Ectodermal cell (in vitro differentiated cells): ENCODE measurements at regions not wholly inside any gene's neighbourhood (a gene's known extent, or its start where the extent isn't known, plus 50 kb on each side); places are given as distances from the start of the nearest gene placed in this dataset.

Experiments used
- H3K27ac ChIP-seq: 2 replicates; pipeline ENCODE4 v1.7.0; 2013; ENCODE audit warnings: mild to moderate bottlenecking, low read depth, low read length; ENCODE audit not compliant: insufficient read depth, poor library complexity, severe bottlenecking
- H3K27me3 ChIP-seq: 2 replicates; pipeline ENCODE4 v1.7.0; 2013; ENCODE audit warnings: mild to moderate bottlenecking, low read length; ENCODE audit not compliant: insufficient read depth, control insufficient read depth, poor library complexity, severe bottlenecking
- H3K36me3 ChIP-seq: one replicate; pipeline ENCODE4 v1.7.0; 2013; ENCODE audit warnings: low read length; ENCODE audit not compliant: control insufficient read depth, insufficient read depth
- H3K4me1 ChIP-seq: one replicate; pipeline ENCODE4 v1.7.0; 2013; ENCODE audit warnings: low read length; ENCODE audit not compliant: control insufficient read depth, insufficient read depth
- H3K4me3 ChIP-seq: 2 replicates; pipeline ENCODE4 v1.7.0; 2013; ENCODE audit warnings: low read depth, low read length, control low read depth; ENCODE audit not compliant: insufficient read depth
- H3K9me3 ChIP-seq: 2 replicates; pipeline ENCODE4 v1.7.0; 2013; ENCODE audit warnings: mild to moderate bottlenecking, low read length, moderate library complexity; ENCODE audit not compliant: control insufficient read depth
- WGBS, 2 experiments: methylation state at CpG; one replicate each; pipeline ENCODE4 v1.1.7; 2013; ENCODE audit warnings: missing lambda C conversion rate in 2 of 2; 5-methylcytosine and 5-hydroxymethylcytosine counted together

GRCh38 chr2:51619961-51620360 lies 588.0 kb upstream of the NRXN1 start:
- Histone ChIP-seq H3K4me3 (no peak overlapping the region), H3K36me3 (no peaks in the 10 kb centered on the region), H3K9me3 (peaks cover 2% of the 10 kb centered on the region), H3K27ac (no peak overlapping the region), H3K27me3 (no peaks in the 10 kb centered on the region), H3K4me1 (no peaks in the 10 kb centered on the region)
- WGBS, 2 experiments = no CpG with 5 or more reads among the region's 1 CpG

DNA sequence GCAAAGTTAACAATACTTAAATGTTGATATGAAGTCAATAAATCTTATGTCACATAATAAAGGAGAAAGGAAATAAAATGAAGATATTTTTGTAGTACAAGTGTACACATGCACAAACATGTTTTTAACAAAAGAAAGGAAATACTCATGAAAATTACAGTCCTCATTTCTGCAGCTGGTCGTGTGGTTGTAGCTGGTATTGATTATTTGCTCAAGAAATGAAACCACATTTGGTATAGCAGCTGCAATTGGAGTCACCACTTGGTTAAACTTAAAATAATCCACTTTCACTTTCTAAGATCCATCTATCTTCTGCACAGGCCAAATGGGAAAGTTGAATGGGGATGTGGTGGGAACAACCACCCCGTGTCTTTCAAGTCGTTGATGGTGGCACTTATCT lies 580.5 kb upstream of the NRXN1 start:
- Histone ChIP-seq H3K4me3 (no peak overlapping the region), H3K9me3 (peaks cover 6% of the 10 kb centered on the region), H3K4me1 (no peaks in the 10 kb centered on the region), H3K36me3 (no peaks in the 10 kb centered on the region), H3K27ac (no peak overlapping the region), H3K27me3 (no peaks in the 10 kb centered on the region)
- 90 to 94% methylated on average over 3 of the region's 3 CpGs for WGBS, 2 experiments

DNA sequence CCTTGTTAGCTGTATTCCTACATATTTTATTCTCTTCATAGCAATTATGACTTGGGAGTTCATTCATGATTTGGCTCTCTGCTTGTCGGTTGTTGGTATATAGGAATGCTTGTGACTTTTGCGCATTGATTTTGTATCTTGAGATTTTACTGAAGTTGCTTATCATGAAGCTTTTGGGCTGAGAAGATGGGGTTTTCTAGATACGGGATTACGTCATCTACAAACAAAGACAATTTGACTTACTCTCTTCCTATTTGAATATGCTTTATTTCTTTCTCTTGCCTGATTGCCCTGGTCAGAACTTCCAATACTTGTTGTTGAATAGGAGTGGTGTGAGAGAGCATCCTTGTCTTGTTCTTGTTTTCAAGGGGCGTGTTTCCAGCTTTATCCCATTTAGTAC lies 569.8 kb upstream of the NRXN1 start:
- WGBS, 2 experiments = 95 to 98% methylated on average over 3 to 5 of the region's 5 CpGs
- Histone ChIP-seq H3K9me3 (no peaks in the 10 kb centered on the region), H3K27me3 (no peaks in the 10 kb centered on the region), H3K27ac (no peak overlapping the region), H3K4me3 (no peak overlapping the region), H3K36me3 (no peaks in the 10 kb centered on the region), H3K4me1 (no peaks in the 10 kb centered on the region)

DNA sequence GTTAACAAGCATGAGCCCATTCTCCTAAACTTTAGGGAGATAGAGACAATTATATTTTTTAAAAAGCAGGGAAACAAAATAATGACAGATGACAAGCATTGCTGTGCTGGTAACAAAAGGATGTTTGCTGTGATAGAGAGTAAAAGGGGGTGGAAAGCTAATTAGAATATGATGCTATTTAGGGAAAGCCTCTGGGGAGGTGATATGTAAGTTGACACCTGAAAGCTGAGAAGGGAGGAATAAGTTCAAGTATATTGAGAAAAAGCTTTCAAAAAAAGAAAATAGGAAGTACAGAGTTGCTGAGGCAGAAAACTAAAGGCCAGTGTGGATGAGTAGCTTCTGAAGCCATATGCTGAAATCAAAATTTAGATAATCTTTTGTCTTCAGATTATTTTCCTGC lies 565.2 kb upstream of the NRXN1 start:
- Histone ChIP-seq H3K4me1 (no peaks in the 10 kb centered on the region), H3K9me3 (no peaks in the 10 kb centered on the region), H3K27ac (no peak overlapping the region), H3K27me3 (no peaks in the 10 kb centered on the region), H3K4me3 (no peak overlapping the region), H3K36me3 (no peaks in the 10 kb centered on the region)

GRCh38 chr2:51595836-51596235 lies 563.9 kb upstream of the NRXN1 start:
- H3K9me3 ChIP-seq = no peaks in the 10 kb centered on the region
- H3K36me3 ChIP-seq = no peaks in the 10 kb centered on the region
- no peaks in the 10 kb centered on the region for H3K4me1 ChIP-seq
- no peak overlapping the region for H3K27ac ChIP-seq
- no peaks in the 10 kb centered on the region for H3K27me3 ChIP-seq
- no peak overlapping the region for H3K4me3 ChIP-seq

- WGBS, 2 experiments = 93 to 95% methylated on average over 22 of the region's 22 CpGs
- Histone ChIP-seq H3K27ac (no peak overlapping the region), H3K9me3 (no peaks in the 10 kb centered on the region), H3K27me3 (no peaks in the 10 kb centered on the region), H3K4me3 (no peak overlapping the region), H3K36me3 (no peaks in the 10 kb centered on the region), H3K4me1 (no peaks in the 10 kb centered on the region)
Observed at GRCh38 chr2:51581636-51582267, 549.8 kb upstream of the NRXN1 start.

DNA sequence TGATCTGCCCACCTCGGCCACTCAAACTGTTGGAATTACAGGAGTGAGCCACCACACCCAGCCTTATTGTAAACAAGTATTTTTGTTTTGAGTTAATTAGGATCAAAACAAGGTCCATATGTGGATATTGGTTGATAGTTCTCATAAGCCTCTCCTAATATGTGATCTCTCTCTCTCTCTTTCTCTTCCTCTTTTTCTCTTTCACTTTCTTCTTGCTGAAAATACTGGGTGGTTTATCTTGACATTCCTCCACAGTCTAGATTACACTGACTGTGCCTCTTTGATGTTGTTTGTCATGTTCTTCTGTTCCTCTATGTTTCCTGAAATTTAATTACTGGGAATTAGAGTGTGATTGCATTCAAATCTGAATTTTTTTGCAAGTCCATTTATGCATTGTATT lies 547.5 kb upstream of the NRXN1 start:
- Histone ChIP-seq H3K36me3 (no peaks in the 10 kb centered on the region), H3K4me1 (no peaks in the 10 kb centered on the region), H3K27me3 (no peaks in the 10 kb centered on the region), H3K4me3 (no peak overlapping the region), H3K27ac (no peak overlapping the region), H3K9me3 (no peaks in the 10 kb centered on the region)
- WGBS, 2 experiments = 60 to 88% methylated on average over 1 of the region's 1 CpG

DNA sequence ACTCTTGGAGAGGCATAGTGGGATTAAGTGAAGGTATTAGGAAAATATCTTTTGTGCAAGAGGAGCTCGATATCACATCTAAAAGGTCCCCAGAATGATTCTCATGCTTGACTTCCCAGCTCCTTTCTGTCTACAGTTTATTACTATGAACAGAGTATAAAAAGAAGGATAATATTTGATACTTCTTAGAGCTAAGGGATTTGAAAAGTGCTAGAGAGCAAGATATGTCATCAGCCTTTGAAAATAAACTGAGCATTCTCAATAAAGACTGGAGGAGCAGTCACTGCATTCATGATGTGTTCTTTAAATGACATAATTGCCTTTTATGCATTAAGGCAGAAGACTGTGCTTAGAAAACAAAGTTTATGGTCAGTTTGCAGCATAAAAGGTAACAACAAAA lies 543.2 kb upstream of the NRXN1 start:
- WGBS, 2 experiments = 91 to 100% methylated on average over 1 of the region's 1 CpG
- Histone ChIP-seq H3K36me3 (no peaks in the 10 kb centered on the region), H3K27me3 (no peaks in the 10 kb centered on the region), H3K4me3 (no peak overlapping the region), H3K9me3 (no peaks in the 10 kb centered on the region), H3K4me1 (no peaks in the 10 kb centered on the region), H3K27ac (no peak overlapping the region)

GRCh38 chr2:51559026-51559425 lies 527.1 kb upstream of the NRXN1 start:
- Histone ChIP-seq H3K4me1 (no peaks in the 10 kb centered on the region), H3K27me3 (no peaks in the 10 kb centered on the region), H3K4me3 (no peak overlapping the region), H3K9me3 (no peaks in the 10 kb centered on the region), H3K36me3 (no peaks in the 10 kb centered on the region), H3K27ac (no peak overlapping the region)

DNA sequence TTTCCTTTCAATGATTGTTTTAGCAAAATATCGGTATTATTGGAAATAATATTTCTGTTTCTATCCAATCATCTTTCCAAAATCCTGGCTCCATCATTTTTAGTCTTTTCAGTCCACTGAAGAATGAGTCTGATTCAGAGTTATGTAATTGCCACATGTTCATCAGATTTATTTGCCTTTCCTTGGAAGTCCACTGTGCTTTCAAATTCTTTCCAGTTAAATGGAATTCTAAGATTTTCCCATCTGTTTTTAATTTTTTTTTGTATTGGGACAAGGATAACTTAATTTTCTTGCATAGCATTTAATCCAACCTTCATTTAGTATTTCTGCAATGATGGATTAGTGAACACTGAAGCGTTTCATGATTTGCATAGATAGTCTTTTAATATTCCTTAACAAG lies 521.5 kb upstream of the NRXN1 start:
- H3K4me3 ChIP-seq = no peak overlapping the region
- H3K27ac ChIP-seq = no peak overlapping the region
- no peaks in the 10 kb centered on the region for H3K9me3 ChIP-seq
- WGBS, 2 experiments = 100% methylated on average over 2 of the region's 2 CpGs; no CpG with 5 or more reads in 1 of the 2 experiments
- H3K36me3 ChIP-seq = no peaks in the 10 kb centered on the region
- H3K27me3 ChIP-seq = no peaks in the 10 kb centered on the region
- H3K4me1 ChIP-seq = no peaks in the 10 kb centered on the region

DNA sequence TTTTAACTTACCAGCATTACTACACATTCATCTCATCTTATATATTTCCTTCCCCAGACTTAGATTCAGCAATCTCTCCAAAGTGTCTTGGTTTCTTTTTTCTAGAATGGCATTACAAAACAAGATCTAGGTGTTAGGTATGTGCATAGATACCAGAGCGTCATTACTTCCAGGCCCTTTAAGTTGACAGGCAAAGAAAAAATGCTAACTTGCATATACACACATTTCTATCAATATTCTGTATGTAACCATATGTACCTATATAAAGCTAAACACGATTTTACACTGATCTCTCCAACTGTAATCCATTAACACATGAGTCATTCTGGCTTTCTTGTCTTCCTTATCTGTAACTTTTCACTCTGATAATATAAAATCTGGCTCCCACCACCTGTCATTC lies 503.8 kb upstream of the NRXN1 start:
- H3K4me3 ChIP-seq = no peak overlapping the region
- no peak overlapping the region for H3K27ac ChIP-seq
- 83 to 84% methylated on average over 2 of the region's 2 CpGs for WGBS, 2 experiments
- no peaks in the 10 kb centered on the region for H3K27me3 ChIP-seq
- no peaks in the 10 kb centered on the region for H3K36me3 ChIP-seq
- H3K4me1 ChIP-seq = no peaks in the 10 kb centered on the region
- H3K9me3 ChIP-seq = no peaks in the 10 kb centered on the region
